Lower leg skin (tissue), 3 donors: ENCODE measurements at regions not wholly inside any gene's neighbourhood (a gene's known extent, or its start where the extent isn't known, plus 50 kb on each side); places are given as distances from the start of the nearest gene placed in this dataset.

Source experiments
- POLR2A ChIP-seq, 2 donors: fragments of 450-650 bp; IDR thresholded peaks; one replicate each; pipeline ENCODE4 v1.6.1; 2016 to 2017; ENCODE audit warnings: antibody characterized with exemption in 2 of 2, mild to moderate bottlenecking in 1 of 2, moderate library complexity in 1 of 2
- TF ChIP-seq, protein P1 (sequence below), 3 donors: fragments of 450-650 bp; IDR thresholded peaks; one replicate each; pipeline ENCODE4 v1.5.1; 2016; ENCODE audit warnings: antibody characterized with exemption in 3 of 3, mild to moderate bottlenecking in 3 of 3, moderate library complexity in 2 of 3

DNA sequence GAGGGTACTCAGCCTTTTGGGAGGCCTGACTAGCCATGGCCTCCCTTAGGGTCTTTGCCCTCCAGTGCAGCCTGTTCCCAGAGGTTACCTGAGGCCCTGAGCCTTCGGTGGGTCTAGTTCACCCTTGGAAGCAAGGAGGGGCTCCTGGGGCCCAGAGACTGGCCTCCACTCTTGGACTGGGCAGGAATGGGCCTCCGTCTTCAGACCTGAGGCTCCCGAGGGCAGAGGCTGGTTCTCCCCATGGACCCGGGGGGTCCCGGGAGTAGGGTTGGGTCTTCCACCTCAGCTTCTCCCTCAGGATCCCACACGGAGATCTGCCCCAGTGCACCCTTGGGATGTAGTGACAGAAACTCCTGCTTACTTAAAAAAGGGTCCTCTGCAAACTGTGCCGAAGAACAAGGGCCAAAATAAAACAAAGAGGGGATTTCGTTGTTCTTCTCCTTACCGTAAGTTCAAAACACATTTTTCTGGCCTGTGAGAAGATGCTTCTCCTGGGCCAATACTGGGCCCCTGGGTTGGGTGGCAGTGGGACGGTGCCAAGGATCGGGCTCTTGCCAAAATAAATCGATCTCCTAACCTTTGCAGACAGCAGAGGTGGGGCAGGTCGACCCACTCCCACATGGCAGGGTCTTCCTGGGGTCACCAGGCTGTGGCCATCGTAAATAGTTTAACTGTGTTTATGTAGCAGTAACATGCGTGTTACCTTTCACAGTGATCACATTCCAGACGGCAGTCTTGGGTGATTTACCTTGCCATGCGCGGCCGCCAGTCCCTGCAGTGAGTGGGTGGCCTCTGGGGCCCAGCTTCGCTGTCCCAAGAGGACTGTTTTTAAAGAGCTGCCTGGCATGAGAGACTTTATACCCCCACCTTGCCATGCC, 151.8 kb downstream of the VEGFA start:
- TF ChIP-seq, protein P1, sequence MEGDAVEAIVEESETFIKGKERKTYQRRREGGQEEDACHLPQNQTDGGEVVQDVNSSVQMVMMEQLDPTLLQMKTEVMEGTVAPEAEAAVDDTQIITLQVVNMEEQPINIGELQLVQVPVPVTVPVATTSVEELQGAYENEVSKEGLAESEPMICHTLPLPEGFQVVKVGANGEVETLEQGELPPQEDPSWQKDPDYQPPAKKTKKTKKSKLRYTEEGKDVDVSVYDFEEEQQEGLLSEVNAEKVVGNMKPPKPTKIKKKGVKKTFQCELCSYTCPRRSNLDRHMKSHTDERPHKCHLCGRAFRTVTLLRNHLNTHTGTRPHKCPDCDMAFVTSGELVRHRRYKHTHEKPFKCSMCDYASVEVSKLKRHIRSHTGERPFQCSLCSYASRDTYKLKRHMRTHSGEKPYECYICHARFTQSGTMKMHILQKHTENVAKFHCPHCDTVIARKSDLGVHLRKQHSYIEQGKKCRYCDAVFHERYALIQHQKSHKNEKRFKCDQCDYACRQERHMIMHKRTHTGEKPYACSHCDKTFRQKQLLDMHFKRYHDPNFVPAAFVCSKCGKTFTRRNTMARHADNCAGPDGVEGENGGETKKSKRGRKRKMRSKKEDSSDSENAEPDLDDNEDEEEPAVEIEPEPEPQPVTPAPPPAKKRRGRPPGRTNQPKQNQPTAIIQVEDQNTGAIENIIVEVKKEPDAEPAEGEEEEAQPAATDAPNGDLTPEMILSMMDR (IDR thresholded peaks at IDR 0.05), result no peak
- no peak for TF ChIP-seq POLR2A (IDR thresholded peaks at IDR 0.05)
